ENCODE measurements at regions not wholly inside any gene's neighbourhood (a gene's known extent, or its start where the extent isn't known, plus 50 kb on each side); places are given as distances from the start of the nearest gene placed in this dataset.

GRCh38 chrX:16429406-16429805 lies 220.6 kb upstream of the S100G start:
- no peaks in the 10 kb centered on the region for H3K4me1 ChIP-seq (ENCODE audit: control insufficient read depth, extremely low read depth, insufficient read depth, low read length)
- no peak for FAIRE-seq

GRCh38 chrX:16431266-16431665 lies 218.7 kb upstream of the S100G start:
- H2AFZ ChIP-seq (ENCODE audit: control insufficient read depth, low read length): no peak overlapping the region
- no peaks in the 10 kb centered on the region for H3K4me1 ChIP-seq (ENCODE audit: control insufficient read depth, extremely low read depth, insufficient read depth, low read length)
- no peak overlapping the region for H3K4me2 ChIP-seq (ENCODE audit: control insufficient read depth, extremely low read depth, insufficient read depth, low read depth, low read length)
- H3K9ac ChIP-seq (ENCODE audit: control insufficient read depth, extremely low read depth, insufficient read depth, low read length): no peak overlapping the region
- H3K36me3 ChIP-seq (ENCODE audit: control insufficient read depth in 2 of 2, extremely low read depth in 1 of 2, insufficient read depth in 2 of 2, low read length in 2 of 2): no peaks in the 10 kb centered on the region
- TF ChIP-seq CTCF (optimal IDR thresholded peaks at IDR 0.05 in 1 of 3, IDR thresholded peaks at IDR 0.05 in 1 of 3, conservative IDR thresholded peaks at IDR 0.05 in 1 of 3; ENCODE audit: extremely low read depth in 1 of 3, insufficient read depth in 2 of 3, low read length in 3 of 3): no peak
- no peaks in the 10 kb centered on the region for H4K20me1 ChIP-seq (ENCODE audit: control insufficient read depth, extremely low read depth, insufficient read depth, low read length)
- FAIRE-seq (no peak), DNase-seq (ENCODE audit: low read depth, low spot score) (no peak)
- no peaks in the 10 kb centered on the region for H3K79me2 ChIP-seq (ENCODE audit: control insufficient read depth, insufficient read depth, low read length)
- H3K9me1 ChIP-seq (ENCODE audit: control insufficient read depth, extremely low read depth, insufficient read depth, low read length): no peaks in the 10 kb centered on the region
- no peak overlapping the region for H3K4me3 ChIP-seq (ENCODE audit: control insufficient read depth in 2 of 3, extremely low read depth in 1 of 3, insufficient read depth in 2 of 3, low read depth in 1 of 3, low read length in 3 of 3)
- dilution Hi-C loops (cut with MboI; ENCODE audit: extremely low pct_ligation_motif_present, low sequenced_read_pairs): loop anchor here (25.0 kb wide), 1 partner anchor 231 kb away; the partner anchor contains the start of gene S100G
- H3K9me3 ChIP-seq (ENCODE audit: control insufficient read depth, low read depth, low read length): no peaks in the 10 kb centered on the region
- no peak overlapping the region for H3K27ac ChIP-seq (ENCODE audit: control insufficient read depth, insufficient read depth, low read length)
- no peaks in the 10 kb centered on the region for H3K27me3 ChIP-seq (ENCODE audit: control insufficient read depth, extremely low read depth, insufficient read depth, low read length)

More at GRCh38 chrX:16429406-16429805, 220.6 kb upstream of the S100G start:
- Histone ChIP-seq H3K79me2 (ENCODE audit: control insufficient read depth, insufficient read depth, low read length) (no peaks in the 10 kb centered on the region), H2AFZ (ENCODE audit: control insufficient read depth, low read length) (no peak overlapping the region), H3K4me2 (ENCODE audit: control insufficient read depth, extremely low read depth, insufficient read depth, low read depth, low read length) (no peak overlapping the region), H4K20me1 (ENCODE audit: control insufficient read depth, extremely low read depth, insufficient read depth, low read length) (no peaks in the 10 kb centered on the region), H3K36me3 (ENCODE audit: control insufficient read depth in 2 of 2, extremely low read depth in 1 of 2, insufficient read depth in 2 of 2, low read length in 2 of 2) (no peaks in the 10 kb centered on the region), H3K9me3 (ENCODE audit: control insufficient read depth, low read depth, low read length) (no peaks in the 10 kb centered on the region), H3K27me3 (ENCODE audit: control insufficient read depth, extremely low read depth, insufficient read depth, low read length) (peaks cover 4% of the 10 kb centered on the region), H3K4me3 (ENCODE audit: control insufficient read depth in 2 of 3, extremely low read depth in 1 of 3, insufficient read depth in 2 of 3, low read depth in 1 of 3, low read length in 3 of 3) (no peak overlapping the region), H3K9me1 (ENCODE audit: control insufficient read depth, extremely low read depth, insufficient read depth, low read length) (no peaks in the 10 kb centered on the region), H3K9ac (ENCODE audit: control insufficient read depth, extremely low read depth, insufficient read depth, low read length) (no peak overlapping the region), H3K27ac (ENCODE audit: control insufficient read depth, insufficient read depth, low read length) (no peak overlapping the region)
- TF ChIP-seq EZH2 (IDR thresholded peaks at IDR 0.05; ENCODE audit: low read length) (no peak), CTCF (optimal IDR thresholded peaks at IDR 0.05 in 1 of 3, IDR thresholded peaks at IDR 0.05 in 1 of 3, conservative IDR thresholded peaks at IDR 0.05 in 1 of 3; ENCODE audit: extremely low read depth in 1 of 3, insufficient read depth in 2 of 3, low read length in 3 of 3) (no peak)
- dilution Hi-C loops (cut with MboI; ENCODE audit: extremely low pct_ligation_motif_present, low sequenced_read_pairs): loop anchor here (25.0 kb wide), 1 partner anchor 233 kb away; the partner anchor contains the start of gene S100G
- no peak for DNase-seq (ENCODE audit: low read depth, low spot score)

Measured in keratinocyte (primary cell).